ENCODE measurements at regions not wholly inside any gene's neighbourhood (a gene's known extent, or its start where the extent isn't known, plus 50 kb on each side); places are given as distances from the start of the nearest gene placed in this dataset.

DNA sequence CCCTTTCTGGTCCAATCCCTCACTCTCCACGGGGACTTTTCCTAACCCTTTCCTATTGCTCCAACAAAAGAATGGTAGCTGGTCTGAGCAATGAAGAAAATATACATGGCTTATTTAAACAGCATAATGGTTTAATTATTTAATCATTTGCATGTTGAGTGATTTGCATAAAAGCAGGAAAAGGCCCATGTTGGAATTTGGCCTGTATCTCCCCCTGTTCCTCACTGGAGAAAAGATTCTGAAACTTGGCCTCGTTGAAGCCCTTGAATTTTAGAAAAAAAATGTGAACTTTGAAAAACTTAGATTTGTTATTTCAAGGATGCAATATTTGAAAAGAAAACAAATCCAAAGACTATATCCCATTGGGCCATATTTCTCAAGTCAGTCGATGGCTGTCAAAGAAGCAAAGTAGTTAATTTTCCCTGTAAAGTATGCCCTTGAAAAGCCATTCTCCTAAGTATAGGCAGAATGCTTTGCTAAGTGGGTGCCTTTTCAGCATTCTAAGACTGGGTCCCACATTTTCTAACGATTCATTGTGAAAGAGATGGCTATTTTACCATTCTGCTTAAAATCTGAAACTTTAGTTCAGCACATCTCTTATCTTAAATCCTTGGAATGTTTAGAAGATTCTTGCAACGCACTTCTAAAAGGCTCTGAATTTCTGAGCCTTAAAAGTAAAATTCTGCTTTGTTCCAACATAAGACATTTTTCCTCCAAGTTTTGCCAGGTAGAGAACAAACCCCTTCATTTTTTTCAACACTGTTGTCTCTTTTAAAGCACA lies 428.8 kb downstream of the ARHGEF28 start:
- TF ChIP-seq, protein P1, sequence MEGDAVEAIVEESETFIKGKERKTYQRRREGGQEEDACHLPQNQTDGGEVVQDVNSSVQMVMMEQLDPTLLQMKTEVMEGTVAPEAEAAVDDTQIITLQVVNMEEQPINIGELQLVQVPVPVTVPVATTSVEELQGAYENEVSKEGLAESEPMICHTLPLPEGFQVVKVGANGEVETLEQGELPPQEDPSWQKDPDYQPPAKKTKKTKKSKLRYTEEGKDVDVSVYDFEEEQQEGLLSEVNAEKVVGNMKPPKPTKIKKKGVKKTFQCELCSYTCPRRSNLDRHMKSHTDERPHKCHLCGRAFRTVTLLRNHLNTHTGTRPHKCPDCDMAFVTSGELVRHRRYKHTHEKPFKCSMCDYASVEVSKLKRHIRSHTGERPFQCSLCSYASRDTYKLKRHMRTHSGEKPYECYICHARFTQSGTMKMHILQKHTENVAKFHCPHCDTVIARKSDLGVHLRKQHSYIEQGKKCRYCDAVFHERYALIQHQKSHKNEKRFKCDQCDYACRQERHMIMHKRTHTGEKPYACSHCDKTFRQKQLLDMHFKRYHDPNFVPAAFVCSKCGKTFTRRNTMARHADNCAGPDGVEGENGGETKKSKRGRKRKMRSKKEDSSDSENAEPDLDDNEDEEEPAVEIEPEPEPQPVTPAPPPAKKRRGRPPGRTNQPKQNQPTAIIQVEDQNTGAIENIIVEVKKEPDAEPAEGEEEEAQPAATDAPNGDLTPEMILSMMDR (IDR thresholded peaks at IDR 0.05) = no peak
- no peak for TF ChIP-seq POLR2A (IDR thresholded peaks at IDR 0.05)

Data from testis (tissue), 2 donors.